ENCODE measurements at regions not wholly inside any gene's neighbourhood (a gene's known extent, or its start where the extent isn't known, plus 50 kb on each side); places are given as distances from the start of the nearest gene placed in this dataset.

DNA sequence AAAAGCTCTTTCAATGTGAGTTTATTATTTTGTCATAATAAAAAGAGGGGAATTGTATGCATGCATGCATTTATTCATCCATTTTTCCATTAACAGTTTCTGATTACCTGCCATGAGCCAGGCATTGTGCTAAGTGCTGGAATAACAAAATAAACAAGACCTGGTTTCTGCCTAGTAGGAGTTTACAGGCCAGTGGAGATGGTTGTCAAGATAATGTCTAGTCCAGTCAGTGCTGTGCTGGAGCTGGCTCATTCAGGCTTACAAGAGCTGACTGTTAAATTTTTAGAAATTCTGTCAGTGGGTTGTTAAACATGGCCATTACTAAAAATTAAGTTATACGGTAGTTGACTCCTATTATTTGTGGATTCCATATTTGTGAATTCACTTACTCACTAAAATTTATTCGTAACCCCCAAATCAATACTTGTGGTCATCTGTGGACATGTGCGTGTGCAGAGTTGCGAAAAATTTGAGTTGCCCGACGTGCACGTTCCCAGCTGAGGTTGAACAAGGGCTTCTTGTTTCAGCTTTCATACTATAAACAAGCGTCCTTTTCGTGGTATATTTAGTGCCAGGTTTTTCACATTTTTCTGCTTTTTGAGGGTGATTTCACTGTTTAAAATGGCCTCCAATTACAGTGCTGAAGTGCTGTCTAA lies 172.3 kb upstream of the RPS6KA3 start:
- Histone ChIP-seq H3K27me3 (replicated peaks in 1 of 2; ENCODE audit: control insufficient read depth in 2 of 2, extremely low read depth in 1 of 2, insufficient read depth in 2 of 2, low read length in 1 of 2) (no peaks in the 10 kb centered on the region), H3K36me3 (ENCODE audit: control insufficient read depth in 2 of 2, extremely low read depth in 1 of 2, insufficient read depth in 1 of 2, low read length in 1 of 2) (no peaks in the 10 kb centered on the region), H3K27ac (ENCODE audit: low read length) (peak overlapping the region; percentile 34), H3K9me3 (no peaks in the 10 kb centered on the region), H3K4me1 (ENCODE audit: control insufficient read depth in 1 of 2, extremely low read depth in 1 of 2, insufficient read depth in 2 of 2, low read length in 2 of 2) (peaks cover 33 to 39% of the 10 kb centered on the region in 2 experiments), H3K4me3 (ENCODE audit: control insufficient read depth in 1 of 2, extremely low read depth in 1 of 2, low read length in 1 of 2) (no peak overlapping the region)
- Mint-ChIP-seq H3K27ac (peak overlapping the region; percentile 44 to 52), H3K4me1 (peaks cover 63 to 77% (median 75%) of the 10 kb centered on the region in 3 donors), H3K36me3 (no peaks in the 10 kb centered on the region), H3K27me3 (peaks cover 0 to 8% of the 10 kb centered on the region in 2 donors), H3K4me3 (no peak overlapping the region), H3K9me3 (no peaks in the 10 kb centered on the region)
- ATAC-seq (replicated peaks in 1 of 4) (no peak), DNase-seq (no peak)
- ChIA-PET CTCF (interaction anchor here in 1 of 2 donors (0.6 to 0.8 kb wide), 3 partner anchors 61 to 187 kb away, joined by 3 read pairs; no protein-coding TSS in a partner anchor), POLR2A (interaction anchor here in 1 of 2 donors (0.6 kb wide), 1 partner anchor 199 kb away, joined by 8 read pairs; no protein-coding TSS in a partner anchor)
- no CpG with 5 or more reads among the region's 9 CpGs for WGBS (ENCODE audit: insufficient coverage)

DNA sequence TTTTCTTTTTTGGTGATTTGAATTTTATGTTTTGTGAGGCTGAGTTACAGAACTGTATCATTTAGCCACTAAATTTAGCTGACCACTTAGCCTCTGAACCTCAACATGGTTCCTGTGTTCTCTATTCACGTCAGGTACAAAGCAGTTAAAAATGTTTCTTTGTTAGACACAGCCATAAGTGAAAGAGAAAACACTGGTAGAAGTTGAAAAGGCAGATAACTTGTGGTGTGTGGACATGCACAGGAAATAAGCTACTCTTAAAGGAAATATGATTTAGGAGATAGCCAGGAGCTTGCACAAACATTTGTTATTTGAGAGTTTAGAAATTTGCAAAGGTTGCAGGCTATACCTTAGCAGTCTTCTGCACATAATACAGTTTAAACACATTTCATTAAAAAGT lies 171.0 kb upstream of the RPS6KA3 start:
- Histone ChIP-seq H3K36me3 (ENCODE audit: control insufficient read depth in 2 of 2, extremely low read depth in 1 of 2, insufficient read depth in 1 of 2, low read length in 1 of 2) (no peaks in the 10 kb centered on the region), H3K4me3 (ENCODE audit: control insufficient read depth in 1 of 2, extremely low read depth in 1 of 2, low read length in 1 of 2) (no peak overlapping the region), H3K27me3 (replicated peaks in 1 of 2; ENCODE audit: control insufficient read depth in 2 of 2, extremely low read depth in 1 of 2, insufficient read depth in 2 of 2, low read length in 1 of 2) (no peaks in the 10 kb centered on the region), H3K9me3 (no peaks in the 10 kb centered on the region), H3K27ac (ENCODE audit: low read length) (peak overlapping the region; percentile 60), H3K4me1 (ENCODE audit: control insufficient read depth in 1 of 2, extremely low read depth in 1 of 2, insufficient read depth in 2 of 2, low read length in 2 of 2) (peaks cover 40 to 46% of the 10 kb centered on the region in 2 experiments)
- no peaks in the 10 kb centered on the region for H3K9me3 Mint-ChIP-seq
- ATAC-seq (replicated peaks in 1 of 4) (peak; percentile 82 to 85 (median 82)), DNase-seq (no peak)
- no peaks in the 10 kb centered on the region for H3K36me3 Mint-ChIP-seq
- no CpG with 5 or more reads among the region's 1 CpG for WGBS (ENCODE audit: insufficient coverage)
- peak overlapping the region; percentile 50 to 71 (median 53) for H3K4me3 Mint-ChIP-seq
- peaks cover 56 to 84% (median 83%) of the 10 kb centered on the region in 3 donors for H3K4me1 Mint-ChIP-seq
- peak overlapping the region; percentile 94 to 95 for H3K27ac Mint-ChIP-seq
- POLR2A ChIA-PET: interaction anchor here in 1 of 2 donors (1.1 kb wide), 1 partner anchor 19 kb away, joined by 3 read pairs; no protein-coding TSS in a partner anchor
- CTCF ChIA-PET: interaction anchor here (0.6 to 1.4 kb wide), 6 partner anchors 25 to 1529 kb away, joined by 3 to 4 read pairs (median 3); no protein-coding TSS in a partner anchor
- no peaks in the 10 kb centered on the region for H3K27me3 Mint-ChIP-seq

DNA sequence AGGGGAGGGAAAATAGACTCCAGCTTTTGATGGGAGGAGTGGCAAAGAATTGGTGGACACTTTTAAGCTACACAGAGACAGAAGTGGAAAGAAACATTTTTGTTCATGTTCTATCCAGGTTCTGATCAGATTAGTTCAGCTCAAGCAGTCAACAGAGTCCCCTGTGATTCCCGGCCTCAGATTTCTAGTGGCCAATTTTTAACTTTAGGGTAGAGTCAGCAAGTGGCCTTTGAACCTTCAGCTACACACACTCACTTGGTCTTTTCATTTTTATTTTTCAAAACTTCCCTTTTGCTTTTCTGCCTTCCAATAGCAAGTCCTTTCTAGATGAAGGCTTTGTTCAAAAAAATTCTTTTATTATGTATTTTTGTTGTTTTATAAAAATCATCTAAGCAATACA lies 169.2 kb upstream of the RPS6KA3 start:
- Histone ChIP-seq H3K4me3 (ENCODE audit: control insufficient read depth in 1 of 2, extremely low read depth in 1 of 2, low read length in 1 of 2) (no peak overlapping the region), H3K27ac (ENCODE audit: low read length) (no peak overlapping the region), H3K36me3 (ENCODE audit: control insufficient read depth in 2 of 2, extremely low read depth in 1 of 2, insufficient read depth in 1 of 2, low read length in 1 of 2) (no peaks in the 10 kb centered on the region), H3K9me3 (no peaks in the 10 kb centered on the region), H3K4me1 (ENCODE audit: control insufficient read depth in 1 of 2, extremely low read depth in 1 of 2, insufficient read depth in 2 of 2, low read length in 2 of 2) (peaks cover 33 to 44% of the 10 kb centered on the region in 2 experiments), H3K27me3 (replicated peaks in 1 of 2; ENCODE audit: control insufficient read depth in 2 of 2, extremely low read depth in 1 of 2, insufficient read depth in 2 of 2, low read length in 1 of 2) (no peaks in the 10 kb centered on the region)
- Mint-ChIP-seq H3K9me3 (no peaks in the 10 kb centered on the region), H3K27me3 (no peaks in the 10 kb centered on the region), H3K4me3 (no peak overlapping the region), H3K4me1 (peaks cover 39 to 76% (median 69%) of the 10 kb centered on the region in 3 donors), H3K27ac (peak overlapping the region in 1 of 2 donors; percentile 70), H3K36me3 (no peaks in the 10 kb centered on the region)
- POLR2A ChIA-PET: no interaction called here
- CTCF ChIA-PET: no interaction called here
- ATAC-seq (replicated peaks in 1 of 4) (no peak), DNase-seq (no peak)
- no CpG with 5 or more reads among the region's 1 CpG for WGBS (ENCODE audit: insufficient coverage)

DNA sequence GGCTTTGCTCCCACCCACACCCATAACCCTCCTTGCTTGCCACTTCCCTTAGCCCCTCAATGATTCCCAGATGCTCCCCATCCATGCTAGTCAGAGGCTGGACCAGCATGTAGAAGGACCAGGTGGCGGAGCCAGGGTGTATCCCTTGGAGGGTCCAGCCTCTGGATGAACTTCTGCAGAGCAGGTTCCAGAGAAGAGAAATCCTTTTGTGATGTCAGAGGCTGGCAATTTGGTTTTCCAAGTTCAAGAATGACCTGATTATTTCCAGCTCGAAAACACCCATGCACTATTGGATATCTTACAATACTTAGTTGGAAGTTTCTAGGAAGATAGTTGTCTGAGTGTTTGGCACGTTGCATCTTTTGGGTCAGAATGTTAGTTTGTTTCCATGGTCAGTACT lies 168.3 kb upstream of the RPS6KA3 start:
- H3K4me1 ChIP-seq (ENCODE audit: control insufficient read depth in 1 of 2, extremely low read depth in 1 of 2, insufficient read depth in 2 of 2, low read length in 2 of 2): peaks cover 33 to 36% of the 10 kb centered on the region in 2 experiments
- H3K4me3 ChIP-seq (ENCODE audit: control insufficient read depth in 1 of 2, extremely low read depth in 1 of 2, low read length in 1 of 2): no peak overlapping the region
- H3K36me3 ChIP-seq (ENCODE audit: control insufficient read depth in 2 of 2, extremely low read depth in 1 of 2, insufficient read depth in 1 of 2, low read length in 1 of 2): no peaks in the 10 kb centered on the region
- ATAC-seq (replicated peaks in 1 of 4): no peak
- no peak overlapping the region for H3K4me3 Mint-ChIP-seq
- H3K4me1 Mint-ChIP-seq: peaks cover 29 to 67% (median 59%) of the 10 kb centered on the region in 3 donors
- no peak overlapping the region for H3K27ac ChIP-seq (ENCODE audit: low read length)
- H3K9me3 ChIP-seq: no peaks in the 10 kb centered on the region
- ChIA-PET POLR2A (interaction anchor here in 1 of 2 donors (0.6 kb wide), 1 partner anchor 12 kb away, joined by 3 read pairs; no protein-coding TSS in a partner anchor), CTCF (no interaction called here)
- H3K36me3 Mint-ChIP-seq: no peaks in the 10 kb centered on the region
- no peaks in the 10 kb centered on the region for H3K9me3 Mint-ChIP-seq
- WGBS (ENCODE audit: insufficient coverage): no CpG with 5 or more reads among the region's 3 CpGs
- no peak for DNase-seq
- H3K27ac Mint-ChIP-seq: peak overlapping the region in 1 of 2 donors; percentile 15
- H3K27me3 Mint-ChIP-seq: no peaks in the 10 kb centered on the region
- H3K27me3 ChIP-seq (replicated peaks in 1 of 2; ENCODE audit: control insufficient read depth in 2 of 2, extremely low read depth in 1 of 2, insufficient read depth in 2 of 2, low read length in 1 of 2): no peaks in the 10 kb centered on the region

DNA sequence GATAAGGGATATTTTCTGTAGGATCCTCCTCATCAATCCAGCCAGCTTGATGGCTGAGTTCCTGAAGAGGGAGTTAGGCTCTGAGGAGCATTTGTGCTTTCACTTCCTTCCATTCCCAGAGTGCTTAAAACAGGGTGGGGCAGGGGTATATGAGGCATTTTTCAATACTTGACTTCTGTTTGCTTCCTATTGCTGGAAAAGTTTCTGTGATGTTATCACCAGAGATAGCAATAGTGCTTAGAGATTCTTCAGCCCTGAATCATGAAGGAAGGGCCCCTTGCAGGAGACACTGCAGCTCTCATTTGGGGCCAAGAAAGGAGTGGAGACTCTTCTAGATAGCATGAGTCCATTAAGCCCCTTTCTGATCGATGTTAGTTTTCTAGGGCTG lies 166.7 kb upstream of the RPS6KA3 start:
- H3K27me3 ChIP-seq (replicated peaks in 1 of 2; ENCODE audit: control insufficient read depth in 2 of 2, extremely low read depth in 1 of 2, insufficient read depth in 2 of 2, low read length in 1 of 2): no peaks in the 10 kb centered on the region
- H3K27ac ChIP-seq (ENCODE audit: low read length): no peak overlapping the region
- H3K4me3 ChIP-seq (ENCODE audit: control insufficient read depth in 1 of 2, extremely low read depth in 1 of 2, low read length in 1 of 2): no peak overlapping the region
- H3K36me3 ChIP-seq (ENCODE audit: control insufficient read depth in 2 of 2, extremely low read depth in 1 of 2, insufficient read depth in 1 of 2, low read length in 1 of 2): no peaks in the 10 kb centered on the region
- DNase-seq (no peak), ATAC-seq (replicated peaks in 1 of 4) (no peak)
- peaks cover 29 to 60% (median 52%) of the 10 kb centered on the region in 3 donors for H3K4me1 Mint-ChIP-seq
- peaks cover 24 to 31% of the 10 kb centered on the region in 2 experiments for H3K4me1 ChIP-seq (ENCODE audit: control insufficient read depth in 1 of 2, extremely low read depth in 1 of 2, insufficient read depth in 2 of 2, low read length in 2 of 2)
- peak overlapping the region in 1 of 3 donors; percentile 40 for H3K4me3 Mint-ChIP-seq
- ChIA-PET CTCF (interaction anchor here in 1 of 2 donors (0.6 kb wide), 1 partner anchor 19 kb away, joined by 4 read pairs; no protein-coding TSS in a partner anchor), POLR2A (interaction anchor here in 1 of 2 donors (0.6 kb wide), 1 partner anchor 167 kb away, joined by 4 read pairs; the partner anchor contains the start of gene RPS6KA3)
- H3K27me3 Mint-ChIP-seq: no peaks in the 10 kb centered on the region
- no peaks in the 10 kb centered on the region for H3K9me3 Mint-ChIP-seq
- no CpG with 5 or more reads among the region's 1 CpG for WGBS (ENCODE audit: insufficient coverage)
- H3K27ac Mint-ChIP-seq: peak overlapping the region; percentile 82 to 87
- no peaks in the 10 kb centered on the region for H3K9me3 ChIP-seq
- no peaks in the 10 kb centered on the region for H3K36me3 Mint-ChIP-seq

DNA sequence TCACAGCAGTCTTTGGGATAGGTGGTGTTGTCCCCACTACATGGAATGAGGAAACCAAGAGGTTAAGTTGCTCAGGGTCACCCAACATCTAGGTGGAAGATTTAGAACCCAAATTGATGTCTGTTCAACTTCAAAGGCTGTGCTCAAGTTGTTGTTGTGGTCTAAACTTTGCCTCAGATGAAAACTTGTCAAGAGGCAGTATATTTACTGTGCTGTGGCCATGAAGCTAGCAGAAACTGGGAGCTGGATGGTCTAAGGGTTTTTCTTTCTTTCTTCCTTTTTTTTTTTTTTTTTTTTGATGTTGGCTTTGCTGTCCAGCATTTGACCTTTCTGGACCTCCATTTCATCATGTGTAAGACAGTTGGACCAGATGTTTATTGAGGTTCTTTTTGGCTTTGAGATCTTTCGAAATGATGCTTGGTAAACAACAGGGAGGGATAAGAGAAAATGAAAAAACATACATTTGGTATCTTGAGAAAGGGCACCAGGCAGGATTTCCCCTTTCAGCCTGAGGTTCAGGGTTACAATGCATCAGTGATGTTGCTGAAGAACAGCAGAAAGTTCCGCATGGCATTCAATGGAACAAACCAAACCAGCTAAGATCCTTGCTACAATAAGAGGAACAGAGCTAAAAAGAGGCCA lies 166.2 kb upstream of the RPS6KA3 start:
- ATAC-seq (replicated peaks in 1 of 4) (no peak), DNase-seq (no peak)
- Histone ChIP-seq H3K27ac (ENCODE audit: low read length) (no peak overlapping the region), H3K9me3 (no peaks in the 10 kb centered on the region), H3K4me3 (ENCODE audit: control insufficient read depth in 1 of 2, extremely low read depth in 1 of 2, low read length in 1 of 2) (no peak overlapping the region), H3K4me1 (ENCODE audit: control insufficient read depth in 1 of 2, extremely low read depth in 1 of 2, insufficient read depth in 2 of 2, low read length in 2 of 2) (peaks cover 19 to 27% of the 10 kb centered on the region in 2 experiments), H3K36me3 (ENCODE audit: control insufficient read depth in 2 of 2, extremely low read depth in 1 of 2, insufficient read depth in 1 of 2, low read length in 1 of 2) (no peaks in the 10 kb centered on the region), H3K27me3 (replicated peaks in 1 of 2; ENCODE audit: control insufficient read depth in 2 of 2, extremely low read depth in 1 of 2, insufficient read depth in 2 of 2, low read length in 1 of 2) (no peaks in the 10 kb centered on the region)
- ChIA-PET CTCF (interaction anchor here in 1 of 2 donors (0.6 kb wide), 1 partner anchor 18 kb away, joined by 4 read pairs; no protein-coding TSS in a partner anchor), POLR2A (interaction anchor here (0.6 to 0.7 kb wide), 3 partner anchors 26 to 166 kb away, joined by 3 to 4 read pairs (median 3); partner anchors contain the start of gene RPS6KA3 (in 1 of the 2))
- H3K9me3 Mint-ChIP-seq: no peaks in the 10 kb centered on the region
- H3K4me1 Mint-ChIP-seq: peaks cover 23 to 55% (median 47%) of the 10 kb centered on the region in 3 donors
- H3K27ac Mint-ChIP-seq: peak overlapping the region; percentile 82 to 87
- no CpG with 5 or more reads among the region's 2 CpGs for WGBS (ENCODE audit: insufficient coverage)
- H3K36me3 Mint-ChIP-seq: no peaks in the 10 kb centered on the region
- H3K27me3 Mint-ChIP-seq: no peaks in the 10 kb centered on the region
- H3K4me3 Mint-ChIP-seq: peak overlapping the region in 1 of 3 donors; percentile 40

All from T-cell (primary cell).